ENCODE measurements at regions not wholly inside any gene's neighbourhood (a gene's known extent, or its start where the extent isn't known, plus 50 kb on each side); places are given as distances from the start of the nearest gene placed in this dataset.

- Histone ChIP-seq H3K9me3 (no peaks in the 10 kb centered on the region), H3K27me3 (no peaks in the 10 kb centered on the region), H3K4me3 (no peak overlapping the region), H3K36me3 (no peaks in the 10 kb centered on the region)
- DNase-seq = no peak
Measured at GRCh38 chr12:115421350-115421749, 737.4 kb upstream of the TBX3 start.

GRCh38 chr12:115419145-115419646 is 735.2 kb upstream of the TBX3 start:
- no peak for DNase-seq
- H3K9me3 ChIP-seq = no peaks in the 10 kb centered on the region
- no peak overlapping the region for H3K4me3 ChIP-seq
- H3K27me3 ChIP-seq = no peaks in the 10 kb centered on the region
- no peaks in the 10 kb centered on the region for H3K36me3 ChIP-seq

- no peak for DNase-seq
- Histone ChIP-seq H3K9me3 (no peaks in the 10 kb centered on the region), H3K27me3 (no peaks in the 10 kb centered on the region), H3K4me3 (no peak overlapping the region), H3K36me3 (no peaks in the 10 kb centered on the region)
Measured at GRCh38 chr12:115417610-115418009, 733.6 kb upstream of the TBX3 start.

- H3K9me3 ChIP-seq = no peaks in the 10 kb centered on the region
- H3K36me3 ChIP-seq = no peaks in the 10 kb centered on the region
- no peak overlapping the region for H3K4me3 ChIP-seq
- H3K27me3 ChIP-seq = no peaks in the 10 kb centered on the region
- DNase-seq = no peak
Measured at GRCh38 chr12:115416869-115417268, 732.9 kb upstream of the TBX3 start.

GRCh38 chr12:115413626-115414025 is 729.7 kb upstream of the TBX3 start:
- Histone ChIP-seq H3K36me3 (no peaks in the 10 kb centered on the region), H3K27me3 (no peaks in the 10 kb centered on the region), H3K9me3 (no peaks in the 10 kb centered on the region), H3K4me3 (no peak overlapping the region)
- no peak for DNase-seq

GRCh38 chr12:115412831-115413230 is 728.9 kb upstream of the TBX3 start:
- no peak overlapping the region for H3K4me3 ChIP-seq
- no peak for DNase-seq
- no peaks in the 10 kb centered on the region for H3K9me3 ChIP-seq
- H3K27me3 ChIP-seq = no peaks in the 10 kb centered on the region
- H3K36me3 ChIP-seq = no peaks in the 10 kb centered on the region

- DNase-seq = no peak
Measured at GRCh38 chr12:115411121-115411520, 727.1 kb upstream of the TBX3 start.

GRCh38 chr12:115408642-115409041 is 724.7 kb upstream of the TBX3 start:
- no peak for DNase-seq
- H3K9me3 ChIP-seq = peaks cover 3% of the 10 kb centered on the region
- no peaks in the 10 kb centered on the region for H3K36me3 ChIP-seq
- no peaks in the 10 kb centered on the region for H3K27me3 ChIP-seq
- H3K4me3 ChIP-seq = no peak overlapping the region

More at GRCh38 chr12:115411121-115411520, 727.1 kb upstream of the TBX3 start:
- Histone ChIP-seq H3K27me3 (no peaks in the 10 kb centered on the region), H3K36me3 (no peaks in the 10 kb centered on the region), H3K4me3 (no peak overlapping the region), H3K9me3 (no peaks in the 10 kb centered on the region)

- no peak overlapping the region for H3K4me3 ChIP-seq
- H3K27me3 ChIP-seq = no peaks in the 10 kb centered on the region
- peaks cover 3% of the 10 kb centered on the region for H3K9me3 ChIP-seq
- no peak for DNase-seq
- no peaks in the 10 kb centered on the region for H3K36me3 ChIP-seq
Measured at GRCh38 chr12:115407723-115408122, 723.7 kb upstream of the TBX3 start.

GRCh38 chr12:115407036-115407435 is 723.1 kb upstream of the TBX3 start:
- no peaks in the 10 kb centered on the region for H3K27me3 ChIP-seq
- no peak overlapping the region for H3K4me3 ChIP-seq
- DNase-seq = no peak
- H3K36me3 ChIP-seq = no peaks in the 10 kb centered on the region
- H3K9me3 ChIP-seq = peaks cover 3% of the 10 kb centered on the region

GRCh38 chr12:115405471-115405860 is 721.5 kb upstream of the TBX3 start:
- Histone ChIP-seq H3K27me3 (no peaks in the 10 kb centered on the region), H3K4me3 (no peak overlapping the region), H3K9me3 (peaks cover 3% of the 10 kb centered on the region), H3K36me3 (no peaks in the 10 kb centered on the region)
- no peak for DNase-seq

GRCh38 chr12:115404761-115405470 is 720.9 kb upstream of the TBX3 start:
- Histone ChIP-seq H3K9me3 (peaks cover 3% of the 10 kb centered on the region), H3K36me3 (no peaks in the 10 kb centered on the region), H3K4me3 (no peak overlapping the region), H3K27me3 (no peaks in the 10 kb centered on the region)
- DNase-seq = peak; percentile 22

- no peak for DNase-seq
- H3K9me3 ChIP-seq = peaks cover 3% of the 10 kb centered on the region
Measured at GRCh38 chr12:115403689-115404088, 719.7 kb upstream of the TBX3 start.

GRCh38 chr12:115403253-115403652 is 719.3 kb upstream of the TBX3 start:
- peaks cover 3% of the 10 kb centered on the region for H3K9me3 ChIP-seq
- no peak overlapping the region for H3K4me3 ChIP-seq
- H3K36me3 ChIP-seq = no peaks in the 10 kb centered on the region
- no peak for DNase-seq
- no peaks in the 10 kb centered on the region for H3K27me3 ChIP-seq

More at GRCh38 chr12:115403689-115404088, 719.7 kb upstream of the TBX3 start:
- no peaks in the 10 kb centered on the region for H3K36me3 ChIP-seq
- no peaks in the 10 kb centered on the region for H3K27me3 ChIP-seq
- H3K4me3 ChIP-seq = no peak overlapping the region

- peaks cover 3% of the 10 kb centered on the region for H3K9me3 ChIP-seq
- H3K27me3 ChIP-seq = no peaks in the 10 kb centered on the region
- peak; percentile 44 for DNase-seq
- no peaks in the 10 kb centered on the region for H3K36me3 ChIP-seq
- no peak overlapping the region for H3K4me3 ChIP-seq
Measured at GRCh38 chr12:115402443-115403180, 718.6 kb upstream of the TBX3 start.

- peaks cover 3% of the 10 kb centered on the region for H3K9me3 ChIP-seq
- H3K27me3 ChIP-seq = no peaks in the 10 kb centered on the region
- H3K36me3 ChIP-seq = no peaks in the 10 kb centered on the region
- no peak overlapping the region for H3K4me3 ChIP-seq
- no peak for DNase-seq
Measured at GRCh38 chr12:115401761-115402160, 717.8 kb upstream of the TBX3 start.

GRCh38 chr12:115400011-115400410 is 716.0 kb upstream of the TBX3 start:
- Histone ChIP-seq H3K36me3 (no peaks in the 10 kb centered on the region), H3K27me3 (no peaks in the 10 kb centered on the region), H3K4me3 (no peak overlapping the region), H3K9me3 (peaks cover 3% of the 10 kb centered on the region)
- no peak for DNase-seq

- H3K9me3 ChIP-seq = no peaks in the 10 kb centered on the region
- DNase-seq = no peak
- no peak overlapping the region for H3K4me3 ChIP-seq
- no peaks in the 10 kb centered on the region for H3K27me3 ChIP-seq
- no peaks in the 10 kb centered on the region for H3K36me3 ChIP-seq
Measured at GRCh38 chr12:115398311-115398781, 714.4 kb upstream of the TBX3 start.
